B cell (primary cell): ENCODE measurements at regions not wholly inside any gene's neighbourhood (a gene's known extent, or its start where the extent isn't known, plus 50 kb on each side); places are given as distances from the start of the nearest gene placed in this dataset.

ENCODE experiments used
- EZH2 ChIP-seq: IDR thresholded peaks from 2 replicates; pipeline ENCODE4 v1.6.1; 2012; ENCODE audit warnings: borderline replicate concordance, low read depth, mild to moderate bottlenecking, moderate library complexity, low read length; ENCODE audit not compliant: insufficient read depth, poor library complexity, severe bottlenecking
- TF ChIP-seq, protein P1 (sequence below): fragments of 200-600 bp; IDR thresholded peaks from one replicate; pipeline ENCODE4 v1.8.0; 2022; ENCODE audit warnings: antibody characterized with exemption, mild to moderate bottlenecking

DNA sequence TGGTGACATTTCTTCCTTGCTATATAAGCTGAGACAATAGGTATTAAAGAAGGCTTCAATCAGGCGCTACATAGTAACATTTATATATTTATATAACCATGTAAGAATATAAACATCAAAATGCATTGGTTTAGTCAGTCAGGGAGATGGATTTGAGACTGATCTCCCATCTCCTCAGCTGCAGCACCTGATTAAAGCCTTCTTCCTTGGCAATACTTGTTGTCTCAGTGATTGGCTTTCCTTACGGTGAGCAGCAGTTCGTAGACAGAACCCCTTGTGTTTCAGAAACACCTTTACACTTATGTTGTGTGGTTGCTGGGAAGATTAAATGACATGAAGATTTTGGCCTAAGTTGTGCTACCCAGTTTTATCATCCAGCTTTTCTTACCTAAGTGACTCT is 323.3 kb upstream of the DUSP10 start:
- TF ChIP-seq, protein P1, sequence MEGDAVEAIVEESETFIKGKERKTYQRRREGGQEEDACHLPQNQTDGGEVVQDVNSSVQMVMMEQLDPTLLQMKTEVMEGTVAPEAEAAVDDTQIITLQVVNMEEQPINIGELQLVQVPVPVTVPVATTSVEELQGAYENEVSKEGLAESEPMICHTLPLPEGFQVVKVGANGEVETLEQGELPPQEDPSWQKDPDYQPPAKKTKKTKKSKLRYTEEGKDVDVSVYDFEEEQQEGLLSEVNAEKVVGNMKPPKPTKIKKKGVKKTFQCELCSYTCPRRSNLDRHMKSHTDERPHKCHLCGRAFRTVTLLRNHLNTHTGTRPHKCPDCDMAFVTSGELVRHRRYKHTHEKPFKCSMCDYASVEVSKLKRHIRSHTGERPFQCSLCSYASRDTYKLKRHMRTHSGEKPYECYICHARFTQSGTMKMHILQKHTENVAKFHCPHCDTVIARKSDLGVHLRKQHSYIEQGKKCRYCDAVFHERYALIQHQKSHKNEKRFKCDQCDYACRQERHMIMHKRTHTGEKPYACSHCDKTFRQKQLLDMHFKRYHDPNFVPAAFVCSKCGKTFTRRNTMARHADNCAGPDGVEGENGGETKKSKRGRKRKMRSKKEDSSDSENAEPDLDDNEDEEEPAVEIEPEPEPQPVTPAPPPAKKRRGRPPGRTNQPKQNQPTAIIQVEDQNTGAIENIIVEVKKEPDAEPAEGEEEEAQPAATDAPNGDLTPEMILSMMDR = no peak
- no peak for TF ChIP-seq EZH2
